Coronary artery (tissue), 2 donors: ENCODE measurements at regions not wholly inside any gene's neighbourhood (a gene's known extent, or its start where the extent isn't known, plus 50 kb on each side); places are given as distances from the start of the nearest gene placed in this dataset.
A peak's percentile ranks its signal among the peaks of the same experiment; 100 is the strongest.
"Not testable (repeated sequence)": the region's sequence is repeated elsewhere in the genome, so short reads cannot be mapped to it uniquely, and the experiment has no call there.

Source experiments
- DNase-seq: peaks from one replicate; pipeline ENCODE4 v3.0.0-alpha.2; 2017; ENCODE audit warnings: low spot score
- H3K27ac ChIP-seq, 2 donors: fragments of 200-600 bp; sonication (generic); one replicate each; pipeline ENCODE4 v1.5.1; 2016 to 2019
- H3K4me3 ChIP-seq: fragments of 200-600 bp; sonication (generic); 2 replicates; pipeline ENCODE4 v1.5.1; 2016; ENCODE audit warnings: mild to moderate bottlenecking, moderate library complexity
- TF ChIP-seq, protein P1 (sequence below): fragments of 200-600 bp; sonication (generic); IDR thresholded peaks from one replicate; pipeline ENCODE4 v1.5.1; 2019; ENCODE audit warnings: antibody characterized with exemption

GRCh38 chr2:64932371-64933216, 56.6 kb upstream of the SLC1A4 start:
- TF ChIP-seq, protein P1, sequence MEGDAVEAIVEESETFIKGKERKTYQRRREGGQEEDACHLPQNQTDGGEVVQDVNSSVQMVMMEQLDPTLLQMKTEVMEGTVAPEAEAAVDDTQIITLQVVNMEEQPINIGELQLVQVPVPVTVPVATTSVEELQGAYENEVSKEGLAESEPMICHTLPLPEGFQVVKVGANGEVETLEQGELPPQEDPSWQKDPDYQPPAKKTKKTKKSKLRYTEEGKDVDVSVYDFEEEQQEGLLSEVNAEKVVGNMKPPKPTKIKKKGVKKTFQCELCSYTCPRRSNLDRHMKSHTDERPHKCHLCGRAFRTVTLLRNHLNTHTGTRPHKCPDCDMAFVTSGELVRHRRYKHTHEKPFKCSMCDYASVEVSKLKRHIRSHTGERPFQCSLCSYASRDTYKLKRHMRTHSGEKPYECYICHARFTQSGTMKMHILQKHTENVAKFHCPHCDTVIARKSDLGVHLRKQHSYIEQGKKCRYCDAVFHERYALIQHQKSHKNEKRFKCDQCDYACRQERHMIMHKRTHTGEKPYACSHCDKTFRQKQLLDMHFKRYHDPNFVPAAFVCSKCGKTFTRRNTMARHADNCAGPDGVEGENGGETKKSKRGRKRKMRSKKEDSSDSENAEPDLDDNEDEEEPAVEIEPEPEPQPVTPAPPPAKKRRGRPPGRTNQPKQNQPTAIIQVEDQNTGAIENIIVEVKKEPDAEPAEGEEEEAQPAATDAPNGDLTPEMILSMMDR, result no peak
- no peak for DNase-seq
- Histone ChIP-seq H3K4me3 (no peak overlapping the region), H3K27ac (no peak overlapping the region)

DNA sequence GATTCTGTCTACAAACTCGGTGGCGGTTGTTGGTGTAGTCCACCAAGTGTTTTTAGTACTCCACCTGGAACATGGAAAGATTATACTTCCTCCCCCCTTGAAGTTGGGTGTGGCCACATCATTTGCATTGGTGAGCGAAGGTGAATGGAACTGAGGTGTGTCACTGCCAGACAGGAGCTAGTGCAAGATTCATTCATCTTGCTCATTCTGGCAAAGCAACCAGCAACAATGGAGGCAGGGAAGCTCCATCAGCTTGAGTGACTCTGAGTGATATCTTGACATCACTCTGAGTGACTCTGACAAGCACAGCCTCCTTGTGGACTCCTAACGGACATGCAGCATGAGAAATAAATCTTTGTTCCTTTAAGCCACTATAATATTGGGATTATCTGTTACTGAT, 54.7 kb upstream of the SLC1A4 start:
- TF ChIP-seq, protein P1, result no peak

DNA sequence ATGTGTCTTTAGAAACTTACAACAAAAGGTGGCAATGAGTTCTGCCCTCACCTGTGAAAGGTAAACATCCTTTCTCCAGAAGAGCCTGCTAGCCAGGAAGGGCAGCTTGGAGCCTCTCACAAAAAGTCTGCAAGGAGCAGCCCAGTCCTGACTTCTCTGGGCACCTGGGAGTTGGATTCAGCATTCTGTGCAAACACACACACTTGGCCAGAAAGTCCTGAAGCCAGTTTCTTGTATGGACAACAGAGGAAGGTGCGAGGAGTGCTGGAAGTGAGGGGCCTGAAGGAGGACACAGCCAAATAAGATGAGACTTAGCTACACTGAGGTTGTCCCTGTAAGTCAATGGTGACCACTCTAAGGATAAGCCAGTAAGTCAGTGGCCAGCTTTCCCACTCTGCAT, 52.4 kb upstream of the SLC1A4 start:
- no peak overlapping the region for H3K27ac ChIP-seq
- no peak overlapping the region for H3K4me3 ChIP-seq
- TF ChIP-seq, protein P1, result no peak
- no peak for DNase-seq

More for the DNA sequence above, 54.7 kb upstream of the SLC1A4 start:
- Histone ChIP-seq H3K27ac (no peak overlapping the region), H3K4me3 (no peak overlapping the region)
- DNase-seq, result no peak

- DNase-seq, H3K27ac ChIP-seq, H3K4me3 ChIP-seq: not testable (repeated sequence)
These were observed 51.9 kb upstream of the SLC1A4 start for GRCh38 chr2:64937314-64937686.

DNA sequence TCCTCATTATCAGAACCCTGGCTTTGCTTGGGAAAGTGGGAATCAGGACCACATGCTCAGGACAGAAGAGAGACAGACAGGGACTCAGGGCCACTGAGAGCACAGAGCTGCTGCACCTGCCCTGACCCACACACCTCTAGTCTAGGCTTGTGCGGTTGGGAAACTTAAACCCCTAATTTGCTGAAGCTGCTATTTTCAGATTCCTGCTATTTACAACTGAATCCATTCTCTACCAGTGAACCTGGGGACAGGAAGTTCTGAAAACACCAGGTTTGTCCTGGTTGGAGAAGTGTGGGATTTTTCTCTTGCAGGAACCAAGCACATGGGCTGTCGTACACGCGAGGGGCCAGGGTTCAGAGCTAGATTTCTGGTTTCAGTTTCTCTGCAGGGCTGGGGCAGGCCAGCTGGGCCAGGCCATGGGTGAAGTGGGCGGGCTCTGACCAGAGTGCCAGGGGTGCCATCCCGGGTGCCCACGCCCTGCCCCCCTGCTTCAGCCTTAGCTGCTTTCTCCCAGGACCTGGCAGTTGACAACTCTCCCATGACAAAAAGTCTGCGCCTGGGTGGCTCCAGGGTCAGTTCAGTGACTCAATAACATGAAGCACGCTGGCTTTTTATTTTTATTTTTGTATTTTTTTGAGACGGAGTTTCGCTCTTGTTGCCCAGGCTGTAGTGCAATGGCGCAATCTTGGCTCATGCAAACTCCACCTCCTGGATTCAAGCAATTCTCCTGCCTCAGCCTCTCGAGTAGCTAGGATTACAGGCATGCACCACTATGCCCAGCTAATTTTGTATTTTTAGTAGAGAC, 51.3 kb upstream of the SLC1A4 start:
- H3K27ac ChIP-seq, result peak overlapping the region in 1 of 2 donors; percentile 22
- TF ChIP-seq, protein P1, result no peak
- DNase-seq, result no peak
- H3K4me3 ChIP-seq, result peak overlapping the region; percentile 59

DNA sequence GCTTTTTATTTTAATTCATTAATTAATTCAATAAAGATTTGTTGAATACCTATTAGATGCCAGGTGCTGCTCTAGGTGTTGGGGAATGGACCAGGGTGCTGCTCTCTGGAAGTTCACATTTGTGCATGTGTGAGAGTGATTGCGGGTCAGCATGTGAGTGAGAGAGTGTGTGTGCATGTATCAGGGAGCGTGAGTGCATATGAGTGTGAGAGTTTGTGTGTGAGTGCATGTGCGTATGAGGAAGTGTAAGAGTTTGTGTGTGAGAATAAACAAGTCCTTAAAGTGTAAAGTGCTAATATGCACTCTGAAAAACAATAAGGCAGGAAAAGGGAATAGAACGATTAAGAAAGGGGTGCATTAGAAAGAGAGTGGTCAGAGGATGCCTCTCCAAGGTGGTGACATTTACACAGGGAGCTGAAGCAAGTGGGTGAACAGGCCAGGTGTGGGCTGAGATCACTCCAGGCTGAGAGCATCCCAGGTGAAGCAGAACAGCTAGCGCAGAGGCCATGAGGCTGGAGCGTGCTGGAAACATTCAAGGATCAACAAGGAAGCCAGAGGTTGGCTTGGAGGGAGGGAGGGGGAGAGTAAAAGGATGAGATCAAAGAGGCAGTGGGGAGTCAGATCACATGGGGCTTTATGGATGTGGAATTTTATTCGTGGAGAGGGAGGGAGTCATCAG, 50.5 kb upstream of the SLC1A4 start:
- no peak overlapping the region for H3K27ac ChIP-seq
- TF ChIP-seq, protein P1, result no peak
- H3K4me3 ChIP-seq, result no peak overlapping the region
- no peak for DNase-seq

DNA sequence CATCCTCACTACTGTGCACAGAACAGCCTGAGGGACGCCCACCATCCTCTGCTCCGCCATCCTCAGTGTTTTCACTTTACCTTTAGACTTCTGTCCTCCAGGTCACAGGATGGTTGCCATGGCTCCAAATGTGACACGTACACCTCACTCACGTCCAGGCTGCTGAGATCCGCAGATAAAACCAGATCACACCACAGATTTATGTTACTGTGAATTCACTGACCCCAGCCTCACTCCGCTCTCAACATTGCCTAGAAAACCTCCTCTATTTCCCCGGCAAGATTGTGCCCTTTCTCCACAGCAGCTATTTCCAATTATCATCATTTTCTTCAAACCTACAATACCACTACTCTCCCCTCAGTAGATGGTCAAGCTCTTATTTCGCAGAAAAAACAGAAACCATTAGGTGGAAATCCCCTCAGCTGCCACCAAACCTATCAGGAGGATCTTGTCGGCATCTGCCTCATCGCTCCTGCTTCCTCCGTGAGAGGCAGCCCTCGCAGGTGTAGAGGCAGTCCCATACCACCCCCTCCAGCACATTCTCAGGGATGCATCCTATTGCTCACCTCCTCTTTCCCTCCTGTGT, 49.8 kb upstream of the SLC1A4 start:
- TF ChIP-seq, protein P1, result no peak
- no peak overlapping the region for H3K4me3 ChIP-seq
- H3K27ac ChIP-seq, result no peak overlapping the region
- no peak for DNase-seq
